H4 (cell line): ENCODE measurements at regions not wholly inside any gene's neighbourhood (a gene's known extent, or its start where the extent isn't known, plus 50 kb on each side); places are given as distances from the start of the nearest gene placed in this dataset.
A peak's percentile ranks its signal among the peaks of the same experiment; 100 is the strongest.
"Not testable (repeated sequence)": the region's sequence is repeated elsewhere in the genome, so short reads cannot be mapped to it uniquely, and the experiment has no call there.

Experiments used
- DNase-seq: peaks from one replicate; pipeline ENCODE4 v3.0.0-alpha.2; 2015; ENCODE audit warnings: low spot score

DNA sequence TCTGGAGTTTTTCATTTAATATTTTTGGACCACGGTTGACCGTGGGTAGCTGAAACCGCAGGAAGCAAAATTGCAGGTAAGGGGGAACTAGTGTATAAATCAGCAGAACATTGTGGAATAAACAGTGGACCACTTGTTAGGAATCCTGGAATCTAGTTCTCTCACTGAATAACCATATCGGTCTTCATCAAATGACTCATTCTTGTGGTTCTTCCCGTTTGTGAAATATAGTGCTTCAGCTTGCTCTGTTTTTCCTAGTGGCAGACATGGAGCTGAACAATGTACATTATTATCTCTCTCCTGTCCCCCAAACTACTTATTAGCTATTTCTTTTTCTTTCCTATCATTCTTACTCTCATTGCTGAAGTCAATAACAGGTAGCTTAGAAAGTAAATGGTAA is 61.9 kb downstream of the HSPA13 start:
- peak; percentile 72 for DNase-seq

DNA sequence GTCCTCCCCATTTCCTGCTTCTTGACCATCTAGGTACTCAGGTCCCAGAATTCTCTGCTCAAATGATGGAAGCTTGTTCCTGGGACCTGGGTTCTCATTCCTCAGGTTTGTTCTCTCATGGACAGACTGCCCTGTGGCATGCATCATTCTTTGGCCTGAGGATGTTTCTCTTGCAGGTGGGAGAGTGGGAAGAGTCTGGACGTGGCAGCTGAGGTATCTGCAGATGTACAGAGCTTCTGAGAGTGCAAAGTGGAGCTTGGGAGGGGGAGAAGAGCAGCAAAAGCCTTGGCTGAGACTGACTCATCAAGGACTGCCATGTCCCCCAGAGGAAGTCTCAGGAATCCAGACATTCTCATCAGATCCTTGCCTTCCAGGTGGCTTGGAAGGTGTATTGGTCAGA is 63.1 kb downstream of the HSPA13 start:
- no peak for DNase-seq

DNA sequence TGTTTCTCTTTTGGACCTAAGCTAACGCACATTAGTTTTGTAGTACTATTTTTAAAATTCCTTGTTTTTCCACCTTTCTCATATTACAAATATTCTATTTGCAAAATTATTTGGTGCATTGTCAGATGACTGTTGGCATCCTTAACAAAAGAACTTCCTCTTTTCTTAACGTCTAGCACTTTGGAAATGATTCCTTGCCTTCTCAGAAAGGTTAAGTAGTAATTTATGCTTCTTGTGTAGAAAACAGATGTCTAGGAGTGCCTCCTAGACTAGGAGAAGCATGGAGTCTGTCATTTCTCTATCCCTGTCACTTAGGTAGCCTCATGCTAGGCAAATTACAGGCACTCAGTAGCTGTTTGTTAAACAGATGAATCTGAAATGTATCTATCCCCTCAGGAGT is 64.4 kb downstream of the HSPA13 start:
- no peak for DNase-seq

DNA sequence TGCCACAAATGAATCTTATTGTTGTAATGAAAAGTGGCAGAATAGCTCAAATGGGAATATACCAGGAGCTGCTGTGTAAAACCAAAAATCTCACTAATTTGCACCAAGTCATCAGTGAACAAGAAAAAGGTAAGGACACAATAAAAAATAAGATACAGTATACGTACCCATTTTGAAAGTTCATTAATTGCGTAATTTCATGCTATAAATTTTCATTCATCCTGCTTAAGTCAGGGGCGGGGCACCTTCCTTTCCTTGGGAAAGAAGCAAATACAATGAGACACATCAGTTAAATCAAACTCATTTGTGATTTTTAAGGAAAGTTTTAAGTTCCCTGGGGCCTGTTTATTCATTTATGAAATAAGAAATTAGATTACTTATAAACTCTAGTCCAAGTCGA is 65.4 kb downstream of the HSPA13 start:
- no peak for DNase-seq

DNA sequence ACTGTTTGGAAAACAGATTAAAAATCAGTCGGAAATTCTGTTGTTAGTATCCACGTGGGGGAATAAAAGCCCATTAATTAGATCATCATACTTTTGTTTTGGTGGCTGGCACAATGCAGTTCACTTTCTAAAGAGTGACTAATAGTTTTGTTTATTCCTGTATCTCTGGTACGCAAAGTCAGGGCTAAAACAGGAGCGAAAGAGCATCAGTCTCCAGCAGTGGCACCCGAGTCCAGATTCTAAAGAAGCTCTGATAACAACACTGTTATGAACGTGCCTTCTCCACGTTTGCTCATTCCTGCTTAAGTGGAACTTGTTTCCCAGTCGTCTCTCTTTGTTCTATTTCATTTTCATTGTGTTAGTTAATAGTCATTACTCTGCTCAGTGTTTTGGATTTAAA is 69.6 kb downstream of the HSPA13 start:
- peak; percentile 25 for DNase-seq

DNA sequence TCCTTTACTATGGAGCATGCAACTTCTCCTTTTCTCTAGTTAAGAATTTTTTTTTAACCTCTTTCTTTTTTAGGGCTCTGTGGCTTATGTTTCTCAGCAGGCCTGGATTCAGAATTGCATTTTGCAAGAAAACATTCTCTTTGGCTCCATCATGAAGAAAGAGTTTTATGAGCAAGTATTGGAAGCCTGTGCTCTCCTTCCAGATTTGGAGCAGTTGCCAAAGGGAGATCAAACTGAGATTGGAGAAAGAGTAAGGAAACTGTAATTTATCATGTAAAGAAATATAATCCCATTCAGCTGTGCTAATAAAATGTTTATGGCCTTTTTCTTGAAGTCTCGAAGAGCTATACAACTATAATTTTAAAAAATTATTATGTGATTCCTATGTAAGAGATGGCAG is 70.1 kb downstream of the HSPA13 start:
- no peak for DNase-seq

DNA sequence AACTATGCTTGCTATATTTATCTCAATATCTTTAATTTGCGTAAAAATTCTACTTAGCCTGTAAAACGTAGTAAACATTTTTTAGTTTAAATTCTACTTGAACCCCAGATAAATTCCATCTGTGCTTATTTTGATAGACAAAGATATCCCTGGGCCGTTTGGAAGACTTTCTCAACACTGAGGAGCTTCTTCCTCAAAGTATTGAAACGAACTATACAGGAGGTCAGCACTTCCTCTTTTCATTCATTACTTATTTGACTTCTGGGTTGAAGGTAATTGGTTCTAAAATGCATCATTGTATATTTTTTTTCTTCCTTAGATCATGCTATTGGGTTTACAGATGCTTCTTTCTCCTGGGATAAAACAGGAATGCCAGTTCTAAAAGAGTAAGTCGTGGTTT is 74.7 kb downstream of the HSPA13 start:
- DNase-seq = no peak

DNA sequence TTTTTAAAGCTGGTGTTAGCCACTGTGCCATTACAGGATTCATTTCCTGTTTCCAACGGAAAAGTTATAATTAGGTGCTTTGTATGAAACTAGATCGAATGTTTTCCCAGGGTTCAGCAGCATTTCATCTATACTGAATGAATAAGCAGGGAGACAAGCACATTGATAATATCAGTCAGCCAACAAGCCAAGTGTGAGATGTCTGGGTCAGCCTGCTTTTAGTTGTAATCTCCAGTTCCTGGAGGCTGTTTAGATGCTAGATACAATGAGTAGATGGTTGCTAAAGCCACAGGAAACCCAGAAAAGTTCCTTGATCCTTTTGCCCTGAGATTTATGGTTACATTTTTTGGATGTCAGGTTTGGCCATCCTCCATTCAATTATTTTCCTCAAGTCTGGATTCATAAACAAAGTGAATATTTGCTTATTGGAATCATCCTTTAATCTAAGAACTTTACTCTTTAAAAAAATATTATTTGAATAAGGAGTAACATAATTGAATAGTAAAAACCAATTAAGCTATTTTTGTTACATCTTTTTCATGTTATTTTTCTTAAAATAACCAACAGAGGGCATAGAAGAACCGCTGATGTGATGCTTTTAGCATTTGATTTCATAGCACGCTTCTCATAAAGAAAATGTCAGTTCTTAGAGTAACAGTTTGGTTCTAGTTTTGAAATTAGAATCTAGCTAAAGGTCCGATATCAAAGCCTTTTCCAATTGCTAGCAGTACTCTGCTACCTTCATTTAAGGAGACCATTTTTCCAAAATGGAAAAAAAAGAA is 76.6 kb downstream of the HSPA13 start:
- DNase-seq = peak; percentile 13

DNA sequence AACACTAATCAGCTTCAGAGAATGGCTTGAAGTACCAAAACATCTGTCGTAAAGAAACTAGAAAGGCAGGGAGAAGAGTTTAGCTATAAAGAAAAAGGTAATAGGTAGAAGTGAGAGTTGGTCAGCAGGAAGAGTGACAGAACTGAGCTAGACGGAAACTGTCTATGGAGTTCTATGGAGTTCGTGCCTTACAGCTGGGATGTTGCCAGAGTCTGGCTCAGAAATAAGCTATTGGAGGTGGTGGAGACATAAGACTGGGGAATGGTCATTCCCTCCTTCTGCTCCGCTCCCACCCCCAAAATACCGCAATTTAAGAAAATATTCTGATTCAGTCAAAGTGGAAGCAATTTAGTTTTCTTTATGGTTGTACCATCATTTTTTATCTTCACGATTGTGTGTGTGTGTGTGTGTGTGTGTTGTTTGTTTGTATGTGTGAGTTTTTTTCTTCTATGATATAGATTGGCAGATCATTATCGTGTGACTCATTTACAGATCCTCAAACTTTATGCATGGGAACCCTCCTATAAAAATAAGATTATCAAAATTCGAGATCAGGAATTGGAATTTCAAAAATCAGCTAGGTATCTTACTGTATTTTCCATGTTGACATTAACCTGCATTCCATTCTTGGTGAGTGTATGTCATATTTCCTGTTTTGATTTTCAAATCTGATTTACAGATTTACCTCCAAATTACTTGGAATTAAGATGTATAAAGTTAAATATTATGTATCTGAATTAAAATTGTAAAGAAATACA is 79.0 kb downstream of the HSPA13 start:
- DNase-seq = no peak

DNA sequence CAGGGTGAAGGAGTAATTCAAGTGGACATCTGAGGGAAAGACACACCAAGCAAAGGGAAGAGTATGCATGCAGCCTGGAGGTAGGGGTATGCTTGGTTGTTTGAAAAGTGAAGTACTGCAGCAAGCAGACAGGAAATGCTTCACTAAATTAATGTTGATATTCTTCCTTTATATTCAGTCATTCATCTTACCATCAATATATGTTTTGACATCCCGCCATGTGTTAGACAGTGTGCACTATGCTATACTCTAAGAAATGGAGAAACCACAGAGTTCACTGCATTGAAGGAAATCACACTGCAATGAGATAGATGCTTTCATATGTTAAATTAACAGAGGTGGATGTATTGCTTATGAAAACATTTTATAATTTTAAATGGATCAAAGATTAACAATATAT is 82.9 kb downstream of the HSPA13 start:
- DNase-seq = no peak

DNA sequence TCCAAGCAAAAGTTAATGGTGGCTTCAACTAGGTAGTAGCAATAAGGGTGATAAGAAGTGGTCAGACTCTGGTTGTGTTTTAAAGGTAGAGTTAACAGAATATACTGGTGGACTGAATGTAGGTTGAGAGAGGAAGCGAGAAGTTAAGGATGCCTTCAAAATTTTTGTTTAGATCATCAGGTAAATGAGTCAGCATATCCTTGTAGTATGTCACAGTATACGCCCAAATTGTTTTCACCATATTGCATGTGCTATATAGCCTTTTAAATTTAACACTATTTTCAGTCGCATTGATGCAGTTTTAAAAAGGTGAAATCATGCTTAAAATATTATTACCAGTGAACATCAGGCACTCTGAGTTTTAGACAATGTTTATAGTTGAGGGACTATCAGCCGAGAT is 74.6 kb downstream of the RBM11 start:
- no peak for DNase-seq

DNA sequence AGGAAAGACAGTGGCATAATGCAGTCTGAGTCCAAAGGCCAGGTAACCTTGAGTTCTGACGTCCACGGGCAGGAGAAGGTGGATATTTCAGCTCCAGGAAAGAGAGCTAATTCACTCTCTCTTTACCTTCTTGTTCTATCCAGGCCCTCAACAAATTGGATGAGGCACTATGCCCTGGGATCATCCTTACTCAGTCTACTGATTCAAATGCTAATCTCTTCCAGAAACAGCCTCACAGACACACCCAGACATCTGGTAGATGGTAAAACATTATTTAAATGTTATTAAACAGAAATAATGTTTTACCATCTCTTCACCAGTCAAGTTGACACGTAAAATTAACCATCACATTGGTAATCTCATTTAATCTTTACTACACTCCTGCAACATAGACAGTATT is 73.0 kb downstream of the RBM11 start:
- DNase-seq = no peak

DNA sequence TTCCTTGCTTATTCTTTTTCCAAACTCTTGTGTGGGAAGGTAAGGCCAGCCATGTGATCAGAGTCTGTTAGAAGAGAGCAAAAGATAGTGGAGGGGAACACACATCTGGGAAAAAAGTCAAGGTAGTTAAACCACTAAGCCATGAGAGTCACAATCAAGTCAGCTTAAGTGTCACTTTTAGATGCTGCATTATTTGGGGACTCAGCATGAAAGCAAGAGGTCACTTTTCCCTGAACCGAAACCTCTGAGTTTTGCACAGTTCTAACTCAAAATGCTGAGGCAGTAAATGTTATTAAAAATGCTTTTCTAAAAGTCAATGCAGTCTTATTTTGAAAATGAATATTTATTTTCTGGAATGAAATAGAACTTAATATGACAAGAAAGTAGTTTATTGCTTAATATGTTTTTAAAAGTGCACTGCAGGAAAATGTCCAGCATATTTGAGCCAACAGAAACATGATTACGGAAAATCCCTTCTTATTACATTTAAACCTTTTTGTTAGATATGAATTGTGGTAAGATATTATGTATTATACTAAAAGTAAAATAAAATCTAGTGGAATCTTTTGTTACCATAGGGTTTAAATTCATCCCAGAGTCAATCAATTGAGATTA is 69.3 kb downstream of the RBM11 start:
- DNase-seq = no peak

DNA sequence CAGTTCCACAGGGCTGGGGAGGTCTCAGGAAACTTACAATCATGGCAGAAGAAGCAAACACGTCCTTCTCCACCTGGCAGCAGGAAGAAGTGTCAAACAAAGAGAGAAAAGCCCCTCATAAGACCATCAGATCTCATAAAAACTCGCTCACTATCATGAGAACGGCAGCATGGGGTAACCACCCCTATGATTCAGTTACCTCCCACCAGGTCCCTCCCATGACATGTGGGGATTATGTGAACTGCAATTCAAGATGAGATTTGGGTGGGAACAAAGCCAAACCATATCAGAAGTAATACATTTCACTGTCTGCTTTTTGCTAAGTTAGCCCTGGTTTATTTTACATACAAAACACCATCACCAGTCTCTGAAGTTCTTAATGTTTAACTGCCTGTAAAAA is 68.5 kb downstream of the RBM11 start:
- DNase-seq = no peak

DNA sequence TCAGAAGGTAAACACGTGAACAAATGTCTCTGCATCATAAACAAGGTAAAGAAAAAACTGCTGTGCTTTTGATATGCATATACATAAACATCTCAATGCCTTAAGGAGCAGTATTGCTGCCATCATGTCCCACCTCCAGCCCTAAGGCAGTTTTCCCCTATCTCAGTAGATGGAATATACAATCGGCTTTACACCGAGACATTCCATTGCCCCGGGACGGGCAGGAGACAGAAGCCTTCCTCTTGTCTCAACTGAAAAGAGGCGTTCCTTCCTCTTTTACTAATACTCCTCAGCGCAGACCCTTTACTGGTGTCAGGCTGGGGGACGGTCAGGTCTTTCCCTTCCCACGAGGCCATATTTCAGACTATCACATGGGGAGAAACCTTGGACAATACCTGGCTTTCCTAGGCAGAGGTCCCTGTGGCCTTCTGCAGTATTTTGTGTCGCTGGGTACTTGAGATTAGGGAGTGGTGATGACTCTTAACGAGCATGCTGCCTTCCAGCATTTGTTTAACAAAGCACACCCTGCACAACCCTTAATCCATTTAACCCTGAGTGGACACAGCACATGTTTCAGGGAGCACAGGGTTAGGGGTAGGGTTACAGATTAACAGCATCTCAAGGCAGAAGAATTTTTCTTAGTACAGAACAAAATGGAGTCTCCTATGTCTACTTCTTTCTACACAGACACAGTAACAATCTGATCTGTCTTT is 65.4 kb downstream of the RBM11 start:
- DNase-seq = not testable (repeated sequence)
